WTC11 (cell line): ENCODE measurements at regions not wholly inside any gene's neighbourhood (a gene's known extent, or its start where the extent isn't known, plus 50 kb on each side); places are given as distances from the start of the nearest gene placed in this dataset.

Experiments
- ATAC-seq: fragments of 200-7000 bp; cut with Tn5 transposase; 2 replicates; pipeline ENCODE4 v1.10.0; 2021; ENCODE audit warnings: mild to moderate bottlenecking, moderate library complexity
- CTCF ChIA-PET: fragments of 300-600 bp; sonication (Branson Sonifier 250); formaldehyde crosslinking; loops from one replicate; lab custom pipeline; 2021; ENCODE audit warnings: antibody characterized with exemption; lab: Charles Lee
- POLR2A ChIA-PET: fragments of 350-600 bp; sonication (Branson Sonifier 250); formaldehyde crosslinking; loops from one replicate; lab custom pipeline; 2021; ENCODE audit warnings: antibody characterized with exemption; lab: Charles Lee
- DNase-seq: peaks from one replicate; pipeline ENCODE4 v3.0.0; 2021; ENCODE audit warnings: low spot score
- H3K27ac Mint-ChIP-seq: 2 replicates; pipeline ENCODE4 v1.8.0; 2021; ENCODE audit warnings: mixed read lengths
- H3K27me3 Mint-ChIP-seq: 2 replicates; pipeline ENCODE4 v1.8.0; 2021; ENCODE audit warnings: low read depth, mild to moderate bottlenecking, moderate library complexity, mixed read lengths
- H3K36me3 Mint-ChIP-seq: 2 replicates; pipeline ENCODE4 v1.8.0; 2021; ENCODE audit warnings: mixed read lengths
- H3K4me1 Mint-ChIP-seq: 2 replicates; pipeline ENCODE4 v1.8.0; 2022; ENCODE audit warnings: mixed read lengths
- H3K4me3 Mint-ChIP-seq: 2 replicates; pipeline ENCODE4 v1.8.0; 2021; ENCODE audit warnings: mild to moderate bottlenecking, moderate library complexity, mixed read lengths
- H3K9me3 Mint-ChIP-seq: 2 replicates; pipeline ENCODE4 v1.8.0; 2021; ENCODE audit warnings: mixed read lengths
- ATF3 ChIP-seq: sonication (generic); formaldehyde crosslinking; conservative IDR thresholded peaks from 2 replicates; pipeline ENCODE4 v1.8.1; 2022; ENCODE audit warnings: mild to moderate bottlenecking, missing genetic modification reagents
- CBFB ChIP-seq: sonication (generic); formaldehyde crosslinking; IDR thresholded peaks from 2 replicates; pipeline ENCODE4 v1.8.1; 2022; ENCODE audit warnings: mild to moderate bottlenecking, low read depth, missing genetic modification reagents
- CDX4 ChIP-seq: fragments of 250-450 bp; sonication (Bioruptor Pico); IDR thresholded peaks from 2 replicates; pipeline ENCODE4 v1.9.0; 2021; ENCODE audit warnings: moderate library complexity, mild to moderate bottlenecking, inconsistent platforms, borderline replicate concordance
- E2F1 ChIP-seq: sonication (generic); formaldehyde crosslinking; IDR thresholded peaks from 2 replicates; pipeline ENCODE4 v1.8.0; 2022; ENCODE audit warnings: mild to moderate bottlenecking, missing genetic modification reagents
- ERG ChIP-seq: fragments of 250-450 bp; sonication (Bioruptor Pico); IDR thresholded peaks from 2 replicates; pipeline ENCODE4 v1.8.0; 2021; ENCODE audit warnings: mild to moderate bottlenecking
- FOXK1 ChIP-seq: sonication (generic); formaldehyde crosslinking; IDR thresholded peaks from 2 replicates; pipeline ENCODE4 v1.8.0; 2022; ENCODE audit warnings: mild to moderate bottlenecking, moderate library complexity, missing genetic modification reagents
- FOXP1 ChIP-seq: sonication (generic); formaldehyde crosslinking; IDR thresholded peaks from 2 replicates; pipeline ENCODE4 v1.8.0; 2022; ENCODE audit warnings: missing genetic modification reagents, mild to moderate bottlenecking, moderate library complexity, borderline replicate concordance
- HMGA2 ChIP-seq: fragments of 250-450 bp; sonication (Bioruptor Pico); IDR thresholded peaks from 2 replicates; pipeline ENCODE4 v1.4.0; 2021; ENCODE audit warnings: mild to moderate bottlenecking, moderate library complexity
- NFATC4 ChIP-seq: fragments of 250-450 bp; sonication (Bioruptor Pico); IDR thresholded peaks from 2 replicates; pipeline ENCODE4 v1.9.0; 2021; ENCODE audit warnings: mild to moderate bottlenecking
- RELA ChIP-seq: sonication (generic); formaldehyde crosslinking; IDR thresholded peaks from 2 replicates; pipeline ENCODE4 v1.8.1; 2022; ENCODE audit warnings: missing genetic modification reagents, mild to moderate bottlenecking, borderline replicate concordance
- RORB ChIP-seq: fragments of 250-450 bp; sonication (Bioruptor Pico); IDR thresholded peaks from 2 replicates; pipeline ENCODE4 v1.9.0; 2021; ENCODE audit warnings: mild to moderate bottlenecking
- SMAD4 ChIP-seq: sonication (generic); formaldehyde crosslinking; IDR thresholded peaks from 2 replicates; pipeline ENCODE4 v1.8.0; 2022; ENCODE audit warnings: mild to moderate bottlenecking, missing genetic modification reagents
- STAT6 ChIP-seq: sonication (generic); formaldehyde crosslinking; conservative IDR thresholded peaks from 2 replicates; pipeline ENCODE4 v1.8.1; 2023; ENCODE audit warnings: mild to moderate bottlenecking, low read depth, missing genetic modification reagents, moderate library complexity
- TCF7 ChIP-seq: sonication (generic); formaldehyde crosslinking; IDR thresholded peaks from 2 replicates; pipeline ENCODE4 v1.8.0; 2022; ENCODE audit warnings: mild to moderate bottlenecking, low read depth, missing genetic modification reagents, moderate library complexity
- ZNF138 ChIP-seq: sonication (generic); formaldehyde crosslinking; conservative IDR thresholded peaks from 2 replicates; pipeline ENCODE4 v1.8.1; 2022; ENCODE audit warnings: mild to moderate bottlenecking, moderate library complexity, missing genetic modification reagents
- ZNF263 ChIP-seq: sonication (generic); formaldehyde crosslinking; IDR thresholded peaks from 2 replicates; pipeline ENCODE4 v1.8.1; 2022; ENCODE audit warnings: low read depth, mild to moderate bottlenecking, moderate library complexity, missing genetic modification reagents
- ZNF281 ChIP-seq: sonication (generic); formaldehyde crosslinking; IDR thresholded peaks from 2 replicates; pipeline ENCODE4 v1.8.0; 2023; ENCODE audit warnings: mild to moderate bottlenecking, missing genetic modification reagents
- ZNF416 ChIP-seq: fragments of 250-450 bp; sonication (Bioruptor Pico); IDR thresholded peaks from 2 replicates; pipeline ENCODE4 v1.9.0; 2021; ENCODE audit warnings: mild to moderate bottlenecking, inconsistent platforms

- Mint-ChIP-seq H3K9me3 (no peaks in the 10 kb centered on the region), H3K36me3 (no peaks in the 10 kb centered on the region), H3K4me3 (no peak overlapping the region), H3K27ac (no peak overlapping the region), H3K4me1 (peaks cover 6% of the 10 kb centered on the region), H3K27me3 (no peaks in the 10 kb centered on the region)
- POLR2A ChIA-PET, result no interaction called here
- CTCF ChIA-PET, result no interaction called here
- TF ChIP-seq RORB (CRISPR knock-in tag) (no peak), RELA (CRISPR knock-in tag) (no peak), ZNF263 (no peak), ZNF416 (CRISPR knock-in tag) (no peak), ATF3 (no peak), ERG (no peak), ZNF138 (CRISPR knock-in tag) (no peak)
- ATAC-seq, result no peak
- DNase-seq, result no peak
Observed at GRCh38 chr10:128780156-128780761, 654.0 kb upstream of the MKI67 start.

GRCh38 chr10:128781637-128782036 lies 655.4 kb upstream of the MKI67 start:
- DNase-seq (no peak), ATAC-seq (no peak)
- no peak for TF ChIP-seq E2F1 (CRISPR knock-in tag)
- no peak for TF ChIP-seq STAT6
- TF ChIP-seq HMGA2, result no peak
- TF ChIP-seq CDX4 (CRISPR knock-in tag), result no peak
- no peak for TF ChIP-seq FOXK1 (CRISPR knock-in tag)
- TF ChIP-seq TCF7 (CRISPR knock-in tag), result no peak
- TF ChIP-seq ZNF281, result no peak
- no peak for TF ChIP-seq RELA (CRISPR knock-in tag)
- no peak for TF ChIP-seq CBFB (CRISPR knock-in tag)
- no peak for TF ChIP-seq SMAD4 (CRISPR knock-in tag)
- no peak for TF ChIP-seq FOXP1 (CRISPR knock-in tag)
- no peak for TF ChIP-seq NFATC4
- TF ChIP-seq ZNF138 (CRISPR knock-in tag), result no peak
- no peak for TF ChIP-seq ZNF263
- POLR2A ChIA-PET, result no interaction called here
- H3K4me1 Mint-ChIP-seq, result no peaks in the 10 kb centered on the region; the same call in 1 of the 2 replicates
- no peak overlapping the region for H3K4me3 Mint-ChIP-seq
- CTCF ChIA-PET, result no interaction called here
- H3K27me3 Mint-ChIP-seq, result no peaks in the 10 kb centered on the region
- no peaks in the 10 kb centered on the region for H3K36me3 Mint-ChIP-seq
- no peaks in the 10 kb centered on the region for H3K9me3 Mint-ChIP-seq
- no peak overlapping the region for H3K27ac Mint-ChIP-seq
